NCI-H345 treated with DMSO at 0.1 percent for 48 hours (cell line): ENCODE measurements at regions not wholly inside any gene's neighbourhood (a gene's known extent, or its start where the extent isn't known, plus 50 kb on each side); places are given as distances from the start of the nearest gene placed in this dataset.
A peak's percentile ranks its signal among the peaks of the same experiment; 100 is the strongest.
"Not testable (repeated sequence)": the region's sequence is repeated elsewhere in the genome, so short reads cannot be mapped to it uniquely, and the experiment has no call there.

Experiments
- DNase-seq: peaks from one replicate; lab custom pipeline; 2025; ENCODE audit not compliant: unreplicated experiment; lab: John Stamatoyannopoulos, UW

- DNase-seq, result not testable (repeated sequence)
Observed at GRCh38 chr17:30689266-30690000, 135.1 kb downstream of the CRLF3 start.

- not testable (repeated sequence) for DNase-seq
Observed at GRCh38 chr17:30686538-30687479, 137.7 kb downstream of the CRLF3 start.

GRCh38 chr17:30682280-30682679, 142.2 kb downstream of the CRLF3 start:
- DNase-seq, result not testable (repeated sequence)

GRCh38 chr17:30680681-30681080, 143.8 kb downstream of the CRLF3 start:
- not testable (repeated sequence) for DNase-seq

- no peak for DNase-seq
Observed at GRCh38 chr17:30677550-30678249, 146.8 kb downstream of the CRLF3 start.

- DNase-seq, result not testable (repeated sequence)
Observed at GRCh38 chr17:30675777-30676492, 148.6 kb downstream of the CRLF3 start.

GRCh38 chr17:30669217-30669649, 155.3 kb downstream of the CRLF3 start:
- not testable (repeated sequence) for DNase-seq

- not testable (repeated sequence) for DNase-seq
Observed at GRCh38 chr17:30668360-30669181, 155.9 kb downstream of the CRLF3 start.

GRCh38 chr17:30667657-30668359, 156.7 kb downstream of the CRLF3 start:
- peak; percentile 16 for DNase-seq

GRCh38 chr17:30666838-30667656, 157.4 kb downstream of the CRLF3 start:
- not testable (repeated sequence) for DNase-seq

- not testable (repeated sequence) for DNase-seq
Observed at GRCh38 chr17:30663727-30664455, 160.6 kb downstream of the CRLF3 start.

- DNase-seq, result not testable (repeated sequence)
Observed at GRCh38 chr17:30657148-30657547, 167.3 kb downstream of the CRLF3 start.

- not testable (repeated sequence) for DNase-seq
Observed at GRCh38 chr17:30653038-30653437, 171.5 kb downstream of the CRLF3 start.

- DNase-seq, result not testable (repeated sequence)
Observed at GRCh38 chr17:30650149-30650548, 172.9 kb downstream of the GOSR1 start.

- not testable (repeated sequence) for DNase-seq
Observed at GRCh38 chr17:30648015-30648620, 170.9 kb downstream of the GOSR1 start.

GRCh38 chr17:30645875-30646274, 168.7 kb downstream of the GOSR1 start:
- DNase-seq, result not testable (repeated sequence)

- DNase-seq, result not testable (repeated sequence)
Observed at GRCh38 chr17:30644713-30645112, 167.5 kb downstream of the GOSR1 start.
